CD14-positive monocyte (primary cell): ENCODE measurements at regions not wholly inside any gene's neighbourhood (a gene's known extent, or its start where the extent isn't known, plus 50 kb on each side); places are given as distances from the start of the nearest gene placed in this dataset.

Experiments used
- DNase-seq, 3 donors: peaks; one replicate each; pipeline ENCODE4 v3.0.0-alpha.2; 2011 to 2022
- H2AFZ ChIP-seq: 2 replicates; pipeline ENCODE4 v1.6.0; 2012; ENCODE audit warnings: mild to moderate bottlenecking, low read depth, low read length, inconsistent platforms; ENCODE audit not compliant: insufficient read depth, poor library complexity, severe bottlenecking
- H3K27ac ChIP-seq, 2 donors: 1 replicate in 1 of 2; 2 replicates in 1 of 2; pipeline ENCODE4 v1.5.1; 2012 to 2013; ENCODE audit warnings: low read length in 2 of 2, control low read depth in 1 of 2, inconsistent platforms in 1 of 2, low read depth in 1 of 2, mild to moderate bottlenecking in 1 of 2
- H3K27me3 ChIP-seq, 2 donors: one replicate each; pipeline versions ENCODE4 v1.6.0 to v1.6.1; 2011 to 2013; ENCODE audit warnings: low read length in 2 of 2; ENCODE audit not compliant: control insufficient read depth in 2 of 2, insufficient read depth in 2 of 2
- H3K36me3 ChIP-seq, 2 donors: replicated peaks in 1 of 2; 1 replicate in 1 of 2; 2 replicates in 1 of 2; pipeline versions ENCODE4 v1.5.1 to v1.6.1; 2012 to 2013; ENCODE audit warnings: low read length in 2 of 2, control low read depth in 1 of 2, inconsistent platforms in 1 of 2, mild to moderate bottlenecking in 1 of 2; ENCODE audit not compliant: insufficient read depth in 2 of 2, control insufficient read depth in 1 of 2
- H3K4me1 ChIP-seq, 2 donors: 1 replicate in 1 of 2; 2 replicates in 1 of 2; pipeline versions ENCODE4 v1.5.1 to v1.6.1; 2012 to 2013; ENCODE audit warnings: low read length in 2 of 2, control low read depth in 1 of 2, inconsistent platforms in 1 of 2, mild to moderate bottlenecking in 1 of 2, moderate library complexity in 1 of 2; ENCODE audit not compliant: insufficient read depth in 2 of 2, control insufficient read depth in 1 of 2
- H3K4me2 ChIP-seq: replicated peaks from 2 replicates; pipeline ENCODE3; 2012; ENCODE audit warnings: low read length, moderate library complexity, mild to moderate bottlenecking; ENCODE audit not compliant: poor library complexity, severe bottlenecking; ENCODE audit errors: extremely low read depth
- H3K4me3 ChIP-seq, 3 experiments: fragments of 200-600 bp in 1 of 3; sonication (generic) in 1 of 3; replicated peaks in 1 of 3; 1 replicate in 2 of 3; 2 replicates in 1 of 3; pipeline ENCODE4 v1.5.1; 2011 to 2013; ENCODE audit warnings: low read length in 3 of 3, mild to moderate bottlenecking in 3 of 3, control low read depth in 2 of 3, low read depth in 2 of 3, inconsistent platforms in 1 of 3, moderate library complexity in 1 of 3
- H3K79me2 ChIP-seq: 2 replicates; pipeline ENCODE4 v1.6.0; 2012; ENCODE audit warnings: mild to moderate bottlenecking, control low read depth, inconsistent platforms, low read length, moderate library complexity; ENCODE audit not compliant: insufficient read depth
- H3K9ac ChIP-seq: 2 replicates; pipeline ENCODE4 v1.6.0; 2017; ENCODE audit warnings: low read length, mild to moderate bottlenecking; ENCODE audit not compliant: insufficient read depth, poor library complexity, severe bottlenecking
- H3K9me3 ChIP-seq, 2 donors: replicated peaks in 1 of 2; 1 replicate in 1 of 2; 2 replicates in 1 of 2; pipeline versions ENCODE4 v1.5.1 to v1.6.1; 2012 to 2013; ENCODE audit warnings: low read length in 2 of 2, control low read depth in 1 of 2; ENCODE audit not compliant: control insufficient read depth in 1 of 2, insufficient read depth in 1 of 2
- H4K20me1 ChIP-seq: 2 replicates; pipeline ENCODE4 v1.6.0; 2012; ENCODE audit warnings: mild to moderate bottlenecking, low read length, control low read depth, moderate library complexity; ENCODE audit not compliant: insufficient read depth
- H3K27ac Mint-ChIP-seq, 7 donors: one replicate each; pipeline ENCODE4 v1.8.0; 2020; ENCODE audit warnings: mild to moderate bottlenecking in 7 of 7, mixed read lengths in 7 of 7, moderate library complexity in 6 of 7, inconsistent platforms in 2 of 7
- H3K27me3 Mint-ChIP-seq, 3 donors: one replicate each; pipeline ENCODE4 v1.8.0; 2021 to 2022; ENCODE audit warnings: low read depth in 3 of 3, mild to moderate bottlenecking in 3 of 3, mixed read lengths in 3 of 3, moderate library complexity in 3 of 3, inconsistent platforms in 1 of 3
- H3K36me3 Mint-ChIP-seq, 2 donors: one replicate each; pipeline ENCODE4 v1.8.0; 2020; ENCODE audit warnings: mixed read lengths in 2 of 2, inconsistent platforms in 1 of 2, mild to moderate bottlenecking in 1 of 2
- H3K4me1 Mint-ChIP-seq: one replicate; pipeline ENCODE4 v1.8.0; 2020; ENCODE audit warnings: mild to moderate bottlenecking, mixed read lengths
- H3K4me3 Mint-ChIP-seq, 2 donors: one replicate each; pipeline ENCODE4 v1.8.0; 2020; ENCODE audit warnings: mild to moderate bottlenecking in 2 of 2, mixed read lengths in 2 of 2, moderate library complexity in 1 of 2
- H3K9me3 Mint-ChIP-seq, 7 donors: one replicate each; pipeline ENCODE4 v1.8.0; 2020 to 2022; ENCODE audit warnings: mixed read lengths in 7 of 7, mild to moderate bottlenecking in 6 of 7, moderate library complexity in 6 of 7, inconsistent platforms in 2 of 7
- WGBS: methylation state at CpG from one replicate; pipeline ENCODE4 v1.1.5; 2013; ENCODE audit warnings: missing lambda C conversion rate; ENCODE audit not compliant: insufficient coverage; 5-methylcytosine and 5-hydroxymethylcytosine counted together
- intact Hi-C, 2 donors: fragments of 100-400 bp; cut with micrococcal nuclease; formaldehyde crosslinking; loops; one replicate each; pipeline versions ENCODE4 v1.15.0 to v1.15.1; 2023
- TF ChIP-seq, protein P1 (sequence below): fragments of 200-600 bp; IDR thresholded peaks from one replicate; pipeline ENCODE4 v1.8.0; 2022; ENCODE audit warnings: antibody characterized with exemption, mild to moderate bottlenecking

DNA sequence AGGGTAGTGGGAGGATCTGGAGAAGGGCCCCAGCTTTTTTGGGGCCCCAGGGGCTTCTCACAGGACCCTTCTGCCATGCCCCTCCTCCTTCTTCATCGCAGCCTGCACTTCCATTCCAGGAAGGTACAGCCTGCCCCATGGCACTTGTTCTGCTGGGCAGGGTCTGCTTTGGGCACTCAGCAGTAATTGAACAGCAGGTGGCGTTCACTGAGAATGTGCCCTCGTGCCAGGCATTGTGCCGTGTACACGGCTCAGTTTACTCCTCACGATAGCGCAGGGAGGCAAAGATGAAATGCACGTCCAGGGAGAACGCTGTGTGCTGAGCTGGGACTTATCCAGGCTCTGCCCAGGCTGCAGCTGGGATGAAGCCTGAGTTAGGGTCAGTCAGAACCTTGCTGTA, 54.8 kb upstream of the ASB18 start:
- no peaks in the 10 kb centered on the region for H3K36me3 Mint-ChIP-seq
- H3K4me1 Mint-ChIP-seq: no peaks in the 10 kb centered on the region
- no peaks in the 10 kb centered on the region for H3K9me3 Mint-ChIP-seq
- Histone ChIP-seq H3K27me3 (no peaks in the 10 kb centered on the region), H3K4me3 (no peak overlapping the region), H2AFZ (no peak overlapping the region), H3K27ac (no peak overlapping the region), H3K79me2 (no peaks in the 10 kb centered on the region), H4K20me1 (no peaks in the 10 kb centered on the region), H3K9me3 (no peaks in the 10 kb centered on the region), H3K9ac (no peak overlapping the region), H3K4me2 (no peak overlapping the region), H3K4me1 (no peaks in the 10 kb centered on the region), H3K36me3 (no peaks in the 10 kb centered on the region)
- intact Hi-C loops: no loop called here
- peaks cover 2 to 5% (median 2%) of the 10 kb centered on the region in 3 donors for H3K27me3 Mint-ChIP-seq
- TF ChIP-seq, protein P1, sequence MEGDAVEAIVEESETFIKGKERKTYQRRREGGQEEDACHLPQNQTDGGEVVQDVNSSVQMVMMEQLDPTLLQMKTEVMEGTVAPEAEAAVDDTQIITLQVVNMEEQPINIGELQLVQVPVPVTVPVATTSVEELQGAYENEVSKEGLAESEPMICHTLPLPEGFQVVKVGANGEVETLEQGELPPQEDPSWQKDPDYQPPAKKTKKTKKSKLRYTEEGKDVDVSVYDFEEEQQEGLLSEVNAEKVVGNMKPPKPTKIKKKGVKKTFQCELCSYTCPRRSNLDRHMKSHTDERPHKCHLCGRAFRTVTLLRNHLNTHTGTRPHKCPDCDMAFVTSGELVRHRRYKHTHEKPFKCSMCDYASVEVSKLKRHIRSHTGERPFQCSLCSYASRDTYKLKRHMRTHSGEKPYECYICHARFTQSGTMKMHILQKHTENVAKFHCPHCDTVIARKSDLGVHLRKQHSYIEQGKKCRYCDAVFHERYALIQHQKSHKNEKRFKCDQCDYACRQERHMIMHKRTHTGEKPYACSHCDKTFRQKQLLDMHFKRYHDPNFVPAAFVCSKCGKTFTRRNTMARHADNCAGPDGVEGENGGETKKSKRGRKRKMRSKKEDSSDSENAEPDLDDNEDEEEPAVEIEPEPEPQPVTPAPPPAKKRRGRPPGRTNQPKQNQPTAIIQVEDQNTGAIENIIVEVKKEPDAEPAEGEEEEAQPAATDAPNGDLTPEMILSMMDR: no peak
- H3K27ac Mint-ChIP-seq: no peak overlapping the region
- no peak for DNase-seq
- no peak overlapping the region for H3K4me3 Mint-ChIP-seq
- 94% methylated on average over 9 of the region's 9 CpGs for WGBS

DNA sequence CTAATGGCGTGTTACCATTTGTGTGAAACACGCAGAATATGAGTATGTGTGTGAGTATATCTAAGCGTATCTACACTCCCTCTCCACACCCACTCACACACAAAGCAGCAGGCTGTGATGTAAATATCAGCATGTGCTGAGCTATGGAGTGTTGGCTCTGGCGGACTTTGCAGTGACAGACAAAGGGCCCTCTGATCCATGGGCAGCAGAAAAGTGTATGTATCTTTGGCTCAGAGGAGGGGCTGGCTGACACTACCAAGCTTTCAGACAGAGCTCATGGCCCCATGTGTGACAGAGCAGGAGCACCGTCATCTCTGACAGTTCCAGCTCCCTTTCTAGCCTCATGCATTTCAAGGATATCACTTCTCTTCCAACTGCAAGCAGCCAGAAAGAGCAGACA, 57.2 kb upstream of the ASB18 start:
- intact Hi-C loops: no loop called here
- TF ChIP-seq, protein P1: no peak
- no peak overlapping the region for H3K4me3 Mint-ChIP-seq

More for the DNA sequence above, 57.2 kb upstream of the ASB18 start:
- Histone ChIP-seq H3K4me1 (no peaks in the 10 kb centered on the region), H3K9ac (no peak overlapping the region), H3K9me3 (no peaks in the 10 kb centered on the region), H3K4me2 (no peak overlapping the region), H2AFZ (no peak overlapping the region), H3K4me3 (no peak overlapping the region), H3K27me3 (no peaks in the 10 kb centered on the region), H4K20me1 (no peaks in the 10 kb centered on the region), H3K27ac (no peak overlapping the region), H3K36me3 (no peaks in the 10 kb centered on the region), H3K79me2 (no peaks in the 10 kb centered on the region)
- H3K4me1 Mint-ChIP-seq: no peaks in the 10 kb centered on the region
- no peak for DNase-seq
- H3K9me3 Mint-ChIP-seq: no peaks in the 10 kb centered on the region
- no peaks in the 10 kb centered on the region for H3K36me3 Mint-ChIP-seq
- H3K27me3 Mint-ChIP-seq: peaks cover 2 to 7% (median 5%) of the 10 kb centered on the region in 3 donors
- H3K27ac Mint-ChIP-seq: no peak overlapping the region
- 80% methylated on average over 1 of the region's 5 CpGs for WGBS
